GM18873 (cell line): ENCODE measurements at regions not wholly inside any gene's neighbourhood (a gene's known extent, or its start where the extent isn't known, plus 50 kb on each side); places are given as distances from the start of the nearest gene placed in this dataset.
"Not testable (repeated sequence)": the region's sequence is repeated elsewhere in the genome, so short reads cannot be mapped to it uniquely, and the experiment has no call there.

ENCODE experiments used
- ATAC-seq: cut with Tn5 transposase; IDR thresholded peaks from one replicate; pipeline ENCODE4 v1.9.1; 2021; ENCODE audit warnings: mild to moderate bottlenecking, moderate library complexity, moderate number of reproducible peaks; ENCODE audit not compliant: unreplicated experiment, low FRiP score

DNA sequence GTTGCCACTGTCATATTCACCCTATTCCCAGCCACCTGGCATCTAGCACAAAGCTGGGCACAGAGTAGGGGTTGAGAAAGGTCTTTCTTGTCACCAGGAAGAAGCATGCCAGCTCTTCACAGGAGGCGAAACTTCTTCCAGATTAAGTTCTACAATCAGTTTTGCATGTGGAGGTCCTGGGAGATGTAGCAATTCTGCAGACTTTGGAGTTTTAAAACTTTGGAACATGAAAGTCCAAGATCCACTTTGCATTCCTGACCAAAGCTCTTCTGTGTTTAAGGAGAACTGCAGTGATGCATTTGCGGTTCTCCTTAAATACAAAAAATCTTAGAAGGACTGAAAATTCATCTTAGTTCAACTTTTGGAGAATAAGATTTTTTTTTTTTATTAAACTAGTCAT, 258.5 kb upstream of the USP24 start:
- no peak for ATAC-seq

- ATAC-seq: no peak
Observed at GRCh38 chr1:55472784-55473183, 257.6 kb upstream of the USP24 start.

DNA sequence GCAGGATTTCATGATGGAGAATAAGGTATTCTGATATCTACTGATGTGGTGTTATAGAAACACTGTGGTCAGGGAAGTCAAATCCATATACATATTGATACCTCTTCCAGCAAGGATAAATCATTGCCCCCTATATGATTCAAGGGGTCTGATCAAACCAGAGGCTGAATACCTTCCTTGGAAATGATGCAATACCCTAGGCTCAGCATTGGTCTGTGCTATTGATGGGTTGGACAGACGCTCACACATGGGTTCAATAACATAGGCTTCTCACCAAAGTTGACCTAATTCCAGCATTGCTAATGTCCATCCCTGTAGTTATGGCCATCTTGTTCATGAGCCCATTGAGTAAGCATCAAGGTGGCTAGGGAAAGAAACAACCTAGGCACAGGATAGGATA, 257.0 kb upstream of the USP24 start:
- no peak for ATAC-seq

GRCh38 chr1:55468142-55468795, 253.1 kb upstream of the USP24 start:
- ATAC-seq: no peak

- ATAC-seq: no peak
Observed at GRCh38 chr1:55466921-55467320, 251.8 kb upstream of the USP24 start.

- ATAC-seq: no peak
Observed at GRCh38 chr1:55466373-55466772, 251.2 kb upstream of the USP24 start.

DNA sequence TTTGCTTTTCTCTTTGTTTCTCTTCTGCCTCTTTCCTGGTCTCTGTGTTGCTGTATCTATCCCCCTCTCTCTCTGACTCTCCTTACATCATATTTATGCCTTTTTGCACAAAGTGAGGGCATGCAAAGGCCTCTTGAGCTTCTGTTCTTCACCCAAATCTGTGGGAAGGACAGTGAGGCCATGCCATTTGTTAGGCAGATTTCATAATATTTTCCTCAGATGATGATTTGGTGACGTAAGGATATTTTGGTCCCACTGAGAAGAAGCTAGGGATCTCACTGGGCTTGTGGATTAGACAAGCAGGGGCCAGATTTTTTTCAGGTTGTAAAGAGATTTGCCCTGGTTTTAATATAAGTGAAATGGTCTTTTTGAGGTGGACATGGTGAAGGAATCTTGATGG, 249.4 kb upstream of the USP24 start:
- ATAC-seq: no peak

DNA sequence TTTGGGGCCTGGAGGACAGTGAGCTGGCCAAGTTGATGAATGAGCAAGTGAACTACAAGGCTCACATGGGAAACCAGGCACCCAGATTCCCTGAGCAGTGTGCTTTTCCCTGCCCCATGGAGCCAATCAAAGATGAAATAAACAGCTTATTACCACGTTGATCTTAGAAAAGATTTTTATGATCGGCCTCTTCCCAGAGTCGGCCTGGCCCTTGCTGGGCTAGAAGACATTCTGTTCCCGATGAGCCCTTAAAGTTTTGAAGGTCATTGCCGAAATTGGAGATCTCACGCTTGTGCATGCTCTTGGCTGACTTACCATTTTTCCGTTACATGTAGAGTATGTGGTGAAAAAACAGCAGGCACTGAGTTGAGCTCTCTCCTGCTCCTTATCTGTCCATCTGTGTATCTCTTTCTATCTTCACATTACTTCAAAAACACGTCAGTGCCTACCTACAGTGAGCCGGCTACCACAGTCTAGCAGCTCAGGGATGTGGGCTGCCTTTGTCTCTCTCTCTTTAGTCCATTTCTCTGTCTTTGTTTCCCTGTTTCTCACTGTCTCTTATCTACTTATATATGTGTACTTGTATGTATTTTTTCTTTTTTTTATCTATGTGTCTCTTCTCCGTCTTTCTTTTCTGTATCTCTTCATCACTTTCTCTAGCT, 248.8 kb upstream of the USP24 start:
- ATAC-seq: no peak

GRCh38 chr1:55457874-55458273, 242.7 kb upstream of the USP24 start:
- ATAC-seq: no peak

- ATAC-seq: no peak
Observed at GRCh38 chr1:55456971-55457370, 241.8 kb upstream of the USP24 start.

- no peak for ATAC-seq
Observed at GRCh38 chr1:55448261-55448660, 233.1 kb upstream of the USP24 start.

- ATAC-seq: no peak
Observed at GRCh38 chr1:55447488-55447887, 232.3 kb upstream of the USP24 start.

DNA sequence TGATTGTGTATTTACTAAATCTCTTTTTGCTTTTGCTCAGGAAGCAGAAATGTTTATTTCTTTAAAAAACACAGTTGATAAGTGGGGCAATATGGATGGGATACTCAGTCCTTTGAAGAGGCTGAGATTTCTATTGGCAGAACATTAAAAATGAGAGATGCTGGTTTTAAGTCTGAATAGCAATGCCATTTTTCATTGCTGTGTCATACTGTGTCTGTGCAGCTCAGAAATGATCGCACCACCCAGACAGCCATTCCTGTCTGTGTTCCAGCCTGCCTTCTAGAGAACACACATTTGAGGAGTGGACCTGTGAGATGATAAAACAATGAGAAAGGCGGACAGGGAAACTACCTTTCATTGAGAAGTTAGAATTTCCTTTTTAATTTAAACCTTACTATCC, 231.2 kb upstream of the USP24 start:
- no peak for ATAC-seq

DNA sequence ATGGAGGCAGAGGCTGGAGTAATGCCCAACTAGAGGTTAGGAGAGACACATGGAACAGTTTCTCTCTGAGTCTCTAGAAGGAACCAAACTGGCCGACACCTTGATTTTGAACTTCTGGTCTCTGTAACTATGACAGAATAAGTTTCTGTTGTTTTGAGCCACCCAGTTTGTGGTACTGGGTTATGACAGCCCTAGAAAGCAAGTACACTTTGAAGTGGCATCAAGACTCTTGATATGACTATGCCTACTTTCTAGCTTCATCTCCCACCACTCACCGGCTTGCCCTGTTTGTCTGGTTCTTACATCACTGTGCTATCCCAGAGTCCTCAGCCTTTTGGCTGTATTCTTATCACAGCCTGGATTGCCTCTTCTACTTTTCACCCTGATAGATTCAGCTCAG, 230.3 kb upstream of the USP24 start:
- no peak for ATAC-seq

DNA sequence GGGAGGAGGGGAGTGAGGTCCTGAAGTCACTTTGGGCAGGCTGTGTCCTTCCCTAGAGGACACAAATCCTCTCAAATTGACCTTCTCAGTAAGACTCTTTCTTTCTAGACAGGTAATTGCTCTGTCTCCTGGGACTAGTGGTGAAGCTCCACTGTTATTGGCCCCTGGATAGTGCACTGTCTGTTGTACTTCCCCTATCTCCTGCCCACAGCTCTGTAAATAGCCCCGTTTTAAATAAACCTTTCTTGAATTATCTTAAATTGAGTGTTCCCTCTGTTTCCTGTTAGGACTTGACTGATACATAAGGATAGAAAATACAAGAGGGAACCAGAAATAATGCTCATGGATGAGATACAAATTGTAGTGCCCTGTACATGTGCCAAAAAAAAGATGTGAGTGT, 229.5 kb upstream of the USP24 start:
- no peak for ATAC-seq

GRCh38 chr1:55443175-55443915, 228.2 kb upstream of the USP24 start:
- ATAC-seq: no peak

- no peak for ATAC-seq
Observed at GRCh38 chr1:55441489-55441888, 226.3 kb upstream of the USP24 start.

DNA sequence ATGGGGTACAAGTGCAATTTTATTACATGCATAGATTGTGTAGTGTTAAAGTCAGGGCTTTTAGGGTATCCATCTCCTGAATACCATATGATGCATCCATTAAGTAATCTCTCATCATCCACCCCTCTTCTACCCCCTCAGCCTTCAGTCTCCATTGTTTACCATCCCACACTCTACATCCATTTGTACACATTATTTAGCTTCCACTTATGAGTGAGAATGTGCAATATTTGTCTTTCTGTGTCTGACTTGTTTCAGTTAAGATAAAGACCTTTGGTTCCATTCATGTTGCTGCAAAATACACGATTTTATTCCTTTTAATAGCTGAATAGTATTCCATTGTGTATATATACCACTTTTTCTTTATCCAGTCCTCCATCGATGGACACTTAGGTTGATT, 222.5 kb upstream of the USP24 start:
- ATAC-seq: no peak

GRCh38 chr1:55430720-55431119, 215.6 kb upstream of the USP24 start:
- ATAC-seq: not testable (repeated sequence)

- not testable (repeated sequence) for ATAC-seq
Observed at GRCh38 chr1:55430206-55430605, 215.0 kb upstream of the USP24 start.
